Motor neuron (in vitro differentiated cells): ENCODE measurements at regions not wholly inside any gene's neighbourhood (a gene's known extent, or its start where the extent isn't known, plus 50 kb on each side); places are given as distances from the start of the nearest gene placed in this dataset.

Source experiments
- ATAC-seq, 8 experiments: fragments of 200-7000 bp; cut with Tn5 transposase; replicated peaks in 6 of 8; 2 replicates each; pipeline ENCODE4 v1.8.0; 2021; ENCODE audit warnings: mild to moderate bottlenecking in 8 of 8, moderate library complexity in 8 of 8
- H3K27ac ChIP-seq, 2 donors: fragments of 250-450 bp; sonication (Bioruptor Pico); 2 replicates each; pipeline ENCODE4 v1.9.0; 2021; ENCODE audit warnings: antibody characterized with exemption in 2 of 2, mild to moderate bottlenecking in 2 of 2, moderate library complexity in 1 of 2
- H3K4me1 ChIP-seq, 2 donors: fragments of 250-450 bp; sonication (Bioruptor Pico); replicated peaks in 1 of 2; 2 replicates each; pipeline ENCODE4 v1.6.1; 2021; ENCODE audit warnings: antibody characterized with exemption in 2 of 2, mild to moderate bottlenecking in 2 of 2, moderate library complexity in 1 of 2
- H3K4me3 ChIP-seq, 5 donors: fragments of 250-450 bp; sonication (Bioruptor Pico); 2 replicates each; pipeline ENCODE4 v1.9.0; 2021; ENCODE audit warnings: antibody characterized with exemption in 5 of 5, mild to moderate bottlenecking in 5 of 5, moderate library complexity in 4 of 5
- WGBS, 10 experiments: fragments of 450-650 bp; shearing (Covaris generic); methylation state at CpG; one replicate each; pipeline ENCODE4 v1.0.0; 2022; 5-methylcytosine and 5-hydroxymethylcytosine counted together
- in situ Hi-C, 9 experiments: fragments of 400-800 bp; cut with MboI; loops; one replicate each; pipeline ENCODE4 v1.15.0; 2021; ENCODE audit warnings: low sequenced_read_pairs in 9 of 9, low pct_unique_long_range_greater_than_20kb in 2 of 9; ENCODE audit not compliant: unreplicated experiment in 9 of 9

DNA sequence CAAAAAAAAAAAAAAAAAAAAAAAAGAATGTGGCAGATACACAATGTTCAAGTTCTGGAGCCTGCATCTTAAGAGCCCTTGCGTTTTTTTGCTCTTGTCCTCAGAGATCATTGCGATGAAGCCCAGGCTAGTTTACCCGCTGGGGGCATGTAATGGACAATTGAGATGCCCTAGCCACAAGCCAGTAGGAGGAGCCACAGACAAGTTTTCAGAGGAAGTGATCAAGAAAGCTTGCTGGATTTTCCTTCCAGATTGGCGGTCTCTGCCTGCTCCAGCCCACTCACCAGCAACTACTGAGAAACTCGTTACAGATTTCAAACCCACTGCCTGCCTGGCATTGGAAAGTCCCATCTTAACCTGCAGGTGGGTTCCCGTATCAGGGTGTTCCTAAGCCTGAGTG lies 192.1 kb upstream of the EOMES start:
- no peak overlapping the region for H3K27ac ChIP-seq
- no peak overlapping the region for H3K4me3 ChIP-seq
- in situ Hi-C loops: no loop called here
- 20 to 100% (median 89%) methylated on average over 1 to 6 of the region's 6 CpGs; no CpG with 5 or more reads in 2 of the 10 experiments for WGBS, 10 experiments
- ATAC-seq: no peak
- no peaks in the 10 kb centered on the region for H3K4me1 ChIP-seq

DNA sequence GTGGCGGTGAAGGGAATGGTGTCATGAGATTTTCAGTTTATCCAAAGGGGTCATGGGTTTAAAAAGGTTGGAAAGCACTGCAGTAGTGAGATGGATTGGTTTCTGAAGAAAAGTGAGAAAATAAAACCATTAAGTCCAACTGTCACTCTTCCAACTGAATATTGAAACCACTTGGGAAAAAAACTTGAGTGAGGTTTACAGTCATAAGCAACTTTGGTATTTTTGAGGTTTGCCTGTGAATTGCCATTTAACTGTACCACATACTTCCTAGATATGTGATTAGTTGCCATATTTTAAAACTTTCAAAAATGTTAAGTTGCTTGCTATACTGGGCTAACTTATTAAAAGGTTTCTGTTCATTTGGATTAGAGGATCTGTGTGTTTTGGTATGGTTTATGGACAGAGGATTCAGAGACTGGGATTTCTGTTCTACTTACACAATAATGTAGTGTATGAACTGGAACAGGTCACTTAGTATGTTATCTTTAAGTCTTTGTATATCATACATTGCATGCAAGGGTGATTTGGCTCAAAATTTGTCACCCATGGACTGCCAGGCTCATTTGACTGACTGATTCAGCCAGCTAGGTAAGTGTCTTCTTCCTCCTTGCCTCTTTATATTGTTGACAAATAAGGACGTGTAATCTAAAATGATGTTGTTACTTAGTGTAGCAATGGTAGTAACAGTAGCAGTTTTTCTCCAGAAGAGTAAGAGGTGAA lies 201.4 kb upstream of the EOMES start:
- no peak for ATAC-seq
- H3K4me3 ChIP-seq: no peak overlapping the region
- in situ Hi-C loops: no loop called here
- WGBS, 10 experiments: 24 to 100% (median 78%) methylated on average over 1 to 2 of the region's 2 CpGs; no CpG with 5 or more reads in 4 of the 10 experiments
- H3K27ac ChIP-seq: no peak overlapping the region
- H3K4me1 ChIP-seq: no peaks in the 10 kb centered on the region

DNA sequence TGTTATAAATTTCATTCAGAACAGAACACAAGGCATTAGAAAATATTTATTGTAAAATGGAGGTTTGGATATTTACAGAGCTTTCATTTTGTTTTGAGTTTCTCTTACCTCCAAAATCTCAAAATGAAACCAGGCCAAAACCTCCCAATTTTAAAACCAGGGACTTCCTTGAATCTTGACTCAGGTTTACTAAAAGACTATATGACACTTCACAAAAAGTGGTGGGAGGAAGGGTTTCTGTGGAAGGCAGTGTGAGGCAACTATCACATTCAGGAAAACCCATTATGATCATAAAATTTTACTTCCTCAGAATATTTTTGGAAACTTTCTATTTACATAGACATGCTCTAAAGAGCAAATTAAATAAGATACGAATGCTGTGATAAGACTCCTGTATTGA lies 205.8 kb upstream of the EOMES start:
- no peak overlapping the region for H3K27ac ChIP-seq
- H3K4me3 ChIP-seq: no peak overlapping the region
- 27 to 100% (median 71%) methylated on average over 1 of the region's 1 CpG; no CpG with 5 or more reads in 3 of the 10 experiments for WGBS, 10 experiments
- ATAC-seq: no peak
- no peaks in the 10 kb centered on the region for H3K4me1 ChIP-seq
- in situ Hi-C loops: loop anchor here in 1 of 9 experiments (25.0 kb wide), 1 partner anchor 359 kb away; no protein-coding TSS in a partner anchor

DNA sequence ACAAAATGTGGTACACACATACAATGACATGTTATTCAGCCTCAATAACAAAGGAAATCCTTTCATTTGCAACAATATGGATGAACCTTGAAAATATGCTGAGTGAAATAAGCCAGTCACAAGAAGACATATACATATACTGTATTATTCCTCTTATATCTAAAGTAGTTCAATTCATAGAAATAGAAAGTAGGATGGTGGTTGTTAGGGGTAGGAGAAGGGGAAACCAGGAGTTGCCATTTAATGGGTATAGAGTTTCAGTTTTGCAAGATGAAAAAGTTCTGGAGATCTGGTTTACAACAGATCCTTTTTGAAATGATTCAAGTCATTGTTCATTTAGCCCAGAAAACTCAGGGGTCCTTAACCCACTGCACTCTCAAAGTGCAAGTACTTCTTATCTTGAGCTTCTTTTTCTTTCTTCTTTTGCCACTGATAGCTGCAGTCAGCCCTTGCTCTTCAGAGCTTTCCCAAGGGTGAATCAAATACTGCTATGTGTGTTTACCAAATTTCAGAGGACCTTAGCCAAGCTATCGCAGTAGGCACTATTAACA lies 208.0 kb upstream of the EOMES start:
- ATAC-seq: no peak
- in situ Hi-C loops: loop anchor here in 1 of 9 experiments (25.0 kb wide), 1 partner anchor 357 kb away; no protein-coding TSS in a partner anchor
- H3K4me1 ChIP-seq: no peaks in the 10 kb centered on the region
- no peak overlapping the region for H3K4me3 ChIP-seq
- no peak overlapping the region for H3K27ac ChIP-seq
- 0 to 100% (median 93%) methylated on average over 1 of the region's 1 CpG; no CpG with 5 or more reads in 4 of the 10 experiments for WGBS, 10 experiments

DNA sequence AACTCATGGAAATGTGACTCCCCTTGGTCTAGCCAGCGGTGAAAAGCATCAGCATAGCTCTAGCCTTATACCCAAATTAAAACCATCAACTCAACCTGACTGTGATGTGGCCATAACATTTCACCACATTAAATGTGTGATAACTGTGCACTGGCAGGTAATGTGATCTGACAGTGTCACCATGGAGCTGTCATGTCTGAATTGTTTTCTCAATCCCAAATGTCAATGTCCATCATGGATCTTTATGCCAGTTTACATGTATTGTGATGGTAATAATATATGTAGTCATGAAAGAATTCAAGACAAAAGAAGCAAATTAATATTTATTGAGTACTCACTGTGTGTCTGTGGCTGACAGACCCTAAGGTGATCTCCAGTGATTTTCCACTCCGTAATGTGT lies 213.4 kb upstream of the EOMES start:
- peaks cover 0 to 4% of the 10 kb centered on the region in 2 donors for H3K4me1 ChIP-seq
- no peak for ATAC-seq
- no peak overlapping the region for H3K27ac ChIP-seq
- in situ Hi-C loops: loop anchor here in 1 of 9 experiments (25.0 kb wide), 1 partner anchor 352 kb away; no protein-coding TSS in a partner anchor
- H3K4me3 ChIP-seq: no peak overlapping the region
- WGBS, 10 experiments: 20 to 100% (median 87%) methylated on average over 1 to 2 of the region's 2 CpGs; no CpG with 5 or more reads in 2 of the 10 experiments

DNA sequence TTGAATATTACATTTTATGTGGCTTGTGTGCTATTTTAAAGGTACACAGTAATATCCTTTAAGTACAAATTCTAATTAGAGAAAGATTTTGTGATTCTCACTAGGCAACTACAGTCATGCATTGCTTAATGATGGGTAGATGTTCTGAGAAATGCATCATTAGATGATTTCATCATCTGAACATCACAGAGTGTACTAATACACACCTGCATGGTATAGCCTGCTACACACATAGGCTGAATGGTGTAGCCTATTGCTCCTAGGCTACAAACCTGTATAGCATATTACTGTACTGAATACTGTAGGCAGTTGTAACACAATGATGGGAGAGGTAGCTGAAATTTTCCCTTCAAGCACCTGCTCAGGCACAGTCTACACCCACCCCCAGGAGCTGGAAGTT lies 217.4 kb upstream of the EOMES start:
- no peak overlapping the region for H3K4me3 ChIP-seq
- in situ Hi-C loops: loop anchor here in 1 of 9 experiments (25.0 kb wide), 1 partner anchor 348 kb away; no protein-coding TSS in a partner anchor
- peak in 4 of 8 experiments; percentile 7 to 74 (median 63) for ATAC-seq
- H3K4me1 ChIP-seq: peaks cover 0 to 4% of the 10 kb centered on the region in 2 donors
- no peak overlapping the region for H3K27ac ChIP-seq

DNA sequence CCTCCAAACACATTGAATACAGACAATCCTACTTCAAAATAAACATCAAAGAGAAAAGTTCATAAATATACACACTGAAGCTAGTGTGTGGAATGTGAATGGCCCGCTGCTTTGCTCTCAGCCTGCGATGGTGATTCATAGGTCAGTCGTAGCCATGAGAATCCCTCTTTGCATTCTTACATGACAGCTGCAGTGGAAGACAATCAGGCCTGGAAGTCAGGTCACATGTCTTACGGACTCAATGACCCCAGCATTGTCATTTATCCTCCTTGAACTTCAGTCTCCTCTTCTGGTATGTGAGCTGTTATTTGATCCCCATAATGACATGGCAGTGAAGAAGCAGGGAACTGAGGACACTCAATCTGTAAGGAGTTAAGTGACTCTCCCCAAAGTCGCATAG lies 217.8 kb upstream of the EOMES start:
- WGBS, 10 experiments: 0 to 57% (median 20%) methylated on average over 1 to 5 of the region's 5 CpGs; no CpG with 5 or more reads in 1 of the 10 experiments
- Histone ChIP-seq H3K4me1 (peaks cover 0 to 4% of the 10 kb centered on the region in 2 donors), H3K27ac (no peak overlapping the region), H3K4me3 (no peak overlapping the region)
- peak in 7 of 8 experiments; percentile 67 to 98 (median 93) for ATAC-seq
- in situ Hi-C loops: loop anchor here in 1 of 9 experiments (25.0 kb wide), 1 partner anchor 347 kb away; no protein-coding TSS in a partner anchor

DNA sequence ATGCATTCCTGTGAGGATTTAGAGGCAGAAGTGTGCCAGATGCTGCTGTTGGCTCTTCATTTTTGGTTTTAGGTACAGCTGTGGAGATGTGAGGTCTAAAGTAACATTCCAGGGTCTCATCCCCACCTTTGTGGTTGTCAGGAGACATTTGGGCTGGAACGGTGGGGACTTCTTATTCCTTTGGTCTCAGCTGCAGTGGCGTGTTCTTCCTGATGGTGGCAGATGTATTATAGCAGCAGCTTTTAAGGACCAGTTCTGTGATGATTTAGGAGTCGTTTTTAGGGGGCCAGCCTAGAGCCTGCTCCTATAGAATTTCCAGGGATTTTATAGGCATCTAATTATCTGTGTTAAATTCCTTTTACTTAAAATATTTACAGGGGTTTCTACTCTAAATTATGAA lies 221.0 kb upstream of the EOMES start:
- H3K4me3 ChIP-seq: no peak overlapping the region
- in situ Hi-C loops: loop anchor here in 1 of 9 experiments (25.0 kb wide), 1 partner anchor 344 kb away; no protein-coding TSS in a partner anchor
- 5 to 48% (median 20%) methylated on average over 1 to 3 of the region's 3 CpGs; no CpG with 5 or more reads in 1 of the 10 experiments for WGBS, 10 experiments
- ATAC-seq: peak in 2 of 8 experiments; percentile 39 to 78
- H3K27ac ChIP-seq: no peak overlapping the region
- peaks cover 0 to 4% of the 10 kb centered on the region in 2 donors for H3K4me1 ChIP-seq

DNA sequence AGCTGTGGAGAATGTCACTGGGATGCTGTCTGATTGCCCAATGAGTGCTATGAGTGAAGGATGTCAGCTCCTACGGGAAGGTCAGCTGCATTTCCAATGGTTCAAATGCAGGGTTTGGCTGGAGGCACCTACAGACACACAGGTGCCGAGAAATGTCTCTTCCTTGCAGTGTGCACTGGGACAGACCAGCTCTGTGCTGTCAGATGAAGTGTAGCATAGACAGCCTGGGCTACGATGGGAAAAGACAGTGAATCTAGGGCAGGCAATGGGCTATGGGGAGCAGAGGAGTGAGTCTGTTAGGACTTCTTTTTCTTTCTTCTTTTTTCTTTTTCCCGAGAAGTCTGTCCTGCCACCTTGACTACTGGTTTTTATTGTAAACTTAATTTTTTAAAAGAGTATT lies 223.1 kb upstream of the EOMES start:
- no peak for ATAC-seq
- Histone ChIP-seq H3K27ac (no peak overlapping the region), H3K4me1 (no peaks in the 10 kb centered on the region), H3K4me3 (no peak overlapping the region)
- in situ Hi-C loops: loop anchor here in 1 of 9 experiments (25.0 kb wide), 1 partner anchor 342 kb away; no protein-coding TSS in a partner anchor
- WGBS, 10 experiments: 44 to 100% (median 80%) methylated on average over 1 to 4 of the region's 4 CpGs; no CpG with 5 or more reads in 3 of the 10 experiments

DNA sequence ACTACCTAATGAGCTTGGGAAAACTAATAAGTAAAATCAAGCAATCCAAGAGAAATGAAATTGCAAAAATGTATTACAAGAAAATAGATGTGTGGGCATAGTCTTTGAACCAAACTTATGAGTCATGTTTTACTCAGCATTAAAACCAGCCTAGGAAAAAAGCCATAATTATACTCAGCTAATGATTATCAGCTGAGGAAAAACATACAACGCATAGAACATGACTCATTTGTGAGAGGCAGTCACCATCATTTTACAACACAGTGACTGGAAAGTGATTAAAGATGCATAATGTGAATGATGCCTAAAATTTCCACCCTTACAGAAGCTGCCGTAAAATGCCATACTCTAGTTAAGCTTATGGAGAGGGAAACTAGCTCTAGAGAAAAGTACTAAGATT lies 238.0 kb upstream of the EOMES start:
- 0 to 80% (median 62%) methylated on average over 1 to 2 of the region's 2 CpGs; no CpG with 5 or more reads in 4 of the 10 experiments for WGBS, 10 experiments
- in situ Hi-C loops: no loop called here
- Histone ChIP-seq H3K4me1 (no peaks in the 10 kb centered on the region), H3K4me3 (no peak overlapping the region), H3K27ac (no peak overlapping the region)
- peak in 6 of 8 experiments; percentile 27 to 95 (median 77) for ATAC-seq

DNA sequence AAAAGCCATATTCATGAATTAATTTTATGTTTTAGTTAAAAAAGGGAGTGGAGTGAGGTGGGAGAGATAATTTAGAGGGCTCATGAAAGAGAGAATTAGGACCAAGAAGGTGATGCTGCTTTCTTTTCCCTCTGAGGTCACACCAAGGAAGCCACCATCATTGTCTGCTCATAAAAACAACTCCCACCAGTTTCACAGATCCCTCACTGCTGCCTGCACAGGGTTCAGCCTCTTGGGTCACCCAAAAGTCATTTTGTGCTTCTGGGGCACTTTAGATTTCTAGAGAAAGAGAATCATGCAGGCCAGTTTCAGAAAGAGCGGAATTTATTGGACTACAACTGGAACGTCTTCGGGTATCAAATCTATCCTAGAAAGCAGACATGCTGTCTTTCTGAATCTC lies 241.4 kb upstream of the EOMES start:
- WGBS, 10 experiments: 80 to 83% methylated on average over 1 to 2 of the region's 3 CpGs; no CpG with 5 or more reads in 8 of the 10 experiments
- no peak overlapping the region for H3K27ac ChIP-seq
- in situ Hi-C loops: no loop called here
- no peak overlapping the region for H3K4me3 ChIP-seq
- no peak for ATAC-seq
- H3K4me1 ChIP-seq: no peaks in the 10 kb centered on the region

DNA sequence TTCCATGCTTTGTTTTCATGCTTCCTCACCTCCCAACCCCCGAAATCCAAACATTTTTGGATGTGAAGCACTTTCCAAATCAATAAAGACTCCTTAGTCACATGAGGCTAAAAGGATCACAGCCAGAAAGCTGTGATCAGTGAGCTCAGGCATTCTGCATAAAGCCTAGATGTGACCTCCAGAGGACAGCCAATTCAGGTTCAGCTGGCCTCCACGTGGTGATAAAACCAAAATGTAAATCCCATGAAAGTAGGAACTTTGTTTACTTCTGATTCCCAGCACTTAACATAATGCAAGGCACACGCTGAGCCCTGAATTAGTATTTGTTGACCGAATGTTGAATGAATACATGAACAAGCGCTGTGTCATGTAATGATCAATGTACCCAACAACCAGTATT lies 249.5 kb upstream of the EOMES start:
- Histone ChIP-seq H3K4me1 (no peaks in the 10 kb centered on the region), H3K4me3 (no peak overlapping the region), H3K27ac (no peak overlapping the region)
- in situ Hi-C loops: no loop called here
- 13 to 65% (median 47%) methylated on average over 1 to 5 of the region's 5 CpGs for WGBS, 10 experiments
- ATAC-seq: peak in 3 of 8 experiments; percentile 24 to 77 (median 67)

DNA sequence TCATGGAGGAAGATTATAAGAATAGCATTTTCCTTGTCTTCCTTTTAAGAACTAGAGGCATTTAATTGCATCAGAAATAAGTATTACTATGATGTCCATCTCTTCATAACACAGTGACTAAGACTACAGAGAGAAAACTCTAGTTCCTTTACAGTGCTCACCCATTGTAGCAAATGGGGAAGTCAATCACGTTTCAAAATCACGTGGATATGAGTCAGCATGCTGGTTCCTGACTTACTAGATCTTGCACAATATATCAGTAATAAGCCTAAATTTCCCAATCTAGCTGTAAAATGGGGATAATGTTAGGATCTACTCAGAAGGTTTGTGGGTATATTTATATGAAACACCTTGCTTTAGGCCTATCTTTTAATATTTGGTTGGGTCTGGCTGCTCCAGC lies 254.8 kb upstream of the EOMES start:
- in situ Hi-C loops: no loop called here
- ATAC-seq: no peak

More for the DNA sequence above, 254.8 kb upstream of the EOMES start:
- H3K27ac ChIP-seq: no peak overlapping the region
- no peaks in the 10 kb centered on the region for H3K4me1 ChIP-seq
- no peak overlapping the region for H3K4me3 ChIP-seq
- WGBS, 10 experiments: 0 to 100% (median 85%) methylated on average over 1 to 2 of the region's 2 CpGs; no CpG with 5 or more reads in 5 of the 10 experiments
